GM18867 (cell line): ENCODE measurements at regions not wholly inside any gene's neighbourhood (a gene's known extent, or its start where the extent isn't known, plus 50 kb on each side); places are given as distances from the start of the nearest gene placed in this dataset.
"Not testable (repeated sequence)": the region's sequence is repeated elsewhere in the genome, so short reads cannot be mapped to it uniquely, and the experiment has no call there.

Source experiments
- ATAC-seq: cut with Tn5 transposase; IDR thresholded peaks from one replicate; pipeline ENCODE4 v1.9.1; 2021; ENCODE audit warnings: mild to moderate bottlenecking, moderate library complexity; ENCODE audit not compliant: unreplicated experiment

GRCh38 chr10:21296575-21297355 lies 228.7 kb downstream of the SKIDA1 start:
- ATAC-seq: no peak

GRCh38 chr10:21293518-21294356 lies 231.7 kb downstream of the SKIDA1 start:
- ATAC-seq: no peak

DNA sequence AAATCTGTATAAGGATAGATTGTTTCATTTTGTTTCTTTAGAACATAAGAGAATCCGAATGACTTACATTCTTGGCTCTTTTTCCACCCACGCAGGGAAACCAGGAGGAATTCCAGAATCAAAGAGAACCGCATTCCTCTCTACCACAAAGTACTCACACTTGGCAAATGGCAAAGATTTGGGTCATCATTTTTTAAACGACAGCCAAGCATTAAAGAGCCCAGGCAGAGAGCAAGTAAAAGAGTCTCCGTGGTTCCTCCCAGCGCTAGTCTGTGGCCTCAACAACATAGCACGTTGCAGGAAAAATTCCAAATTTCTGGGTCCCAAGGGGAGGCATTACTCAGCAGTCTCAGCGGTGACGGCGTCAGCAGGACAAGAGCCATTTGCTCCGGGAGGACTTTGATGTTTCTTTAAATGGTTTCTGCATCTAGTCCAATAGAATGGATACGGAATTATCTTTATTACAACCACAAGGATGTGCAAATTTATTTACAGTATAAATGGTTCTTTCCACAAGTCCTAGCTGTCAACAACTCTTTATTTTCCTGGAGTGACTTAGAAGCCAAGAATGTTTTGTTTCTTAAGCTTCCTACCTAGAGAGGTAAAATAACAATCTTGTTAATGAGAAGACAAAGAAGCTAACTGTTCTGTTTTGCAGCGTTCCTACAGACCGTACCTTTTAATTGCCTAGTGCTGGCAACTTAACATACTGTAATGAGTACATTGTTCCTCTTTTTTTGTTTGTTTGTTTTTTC lies 232.5 kb downstream of the SKIDA1 start:
- no peak for ATAC-seq

DNA sequence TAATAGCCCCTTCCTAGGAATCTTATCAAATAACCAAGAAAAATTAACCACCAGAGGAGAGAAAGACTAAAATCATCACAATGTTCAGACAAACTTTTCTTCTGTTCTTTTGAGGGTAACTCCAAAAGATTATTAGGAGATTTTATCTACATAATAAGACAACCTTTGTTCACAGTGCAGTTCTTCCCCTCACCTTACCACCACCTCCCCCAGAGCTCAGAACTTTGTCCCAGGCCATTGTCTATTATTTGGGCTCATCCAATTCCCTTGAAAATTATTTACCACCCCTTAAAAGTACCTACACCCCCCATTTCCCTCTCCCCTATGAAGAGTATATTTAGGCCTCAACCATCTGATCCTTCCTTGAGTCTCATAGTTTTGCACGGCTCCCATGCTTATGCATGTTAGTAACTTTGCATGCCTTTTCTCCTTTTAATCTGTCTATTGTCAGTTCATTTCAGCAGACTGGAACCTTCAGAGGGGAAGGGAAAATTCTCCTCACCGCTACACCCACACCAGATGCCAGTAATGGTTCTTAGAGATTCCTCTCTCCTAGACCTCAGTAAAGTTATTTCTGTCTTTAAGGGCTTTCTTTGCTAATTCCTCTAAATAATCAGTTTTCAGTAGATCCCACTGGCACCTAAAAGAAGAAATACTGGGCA lies 234.9 kb downstream of the SKIDA1 start:
- no peak for ATAC-seq

DNA sequence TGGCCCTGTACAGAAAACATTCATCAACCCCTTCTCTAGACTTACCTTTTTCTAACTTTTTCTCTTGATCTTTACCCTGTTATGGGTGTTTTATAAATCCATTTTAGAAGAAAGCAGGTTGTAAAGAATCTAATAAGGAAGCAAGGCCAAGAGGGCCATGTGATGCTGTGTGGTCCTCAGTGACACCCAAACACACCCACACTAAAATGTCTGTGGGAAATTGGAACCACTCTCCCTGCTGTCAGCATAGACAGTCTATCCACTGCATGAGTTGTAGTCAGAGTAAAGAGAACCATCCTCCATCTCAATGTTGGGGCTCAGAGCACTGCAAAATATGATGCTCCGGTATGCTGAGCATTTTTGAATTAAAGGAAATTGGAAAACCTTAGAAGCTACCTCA lies 235.5 kb downstream of the SKIDA1 start:
- ATAC-seq: no peak

DNA sequence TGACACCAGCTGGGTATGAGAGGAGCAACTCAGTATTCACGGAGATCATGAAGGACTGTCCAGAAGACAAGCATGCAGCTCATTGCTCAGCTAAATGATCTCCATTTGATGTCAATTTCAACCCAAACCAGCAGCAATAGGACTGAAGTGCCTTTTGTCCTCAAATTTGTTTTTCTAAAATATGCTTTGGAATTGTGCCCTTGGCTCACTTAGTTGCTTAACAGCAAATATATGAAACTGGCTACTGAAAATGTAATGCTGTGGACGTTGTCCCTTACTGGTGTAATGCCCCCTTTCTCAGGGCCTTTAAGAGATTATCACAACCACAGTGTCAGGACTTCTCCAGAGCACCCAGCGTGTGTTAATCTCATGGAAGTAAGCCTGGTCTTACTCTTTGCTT lies 236.2 kb downstream of the SKIDA1 start:
- ATAC-seq: no peak

GRCh38 chr10:21285742-21286331 lies 239.6 kb downstream of the SKIDA1 start:
- ATAC-seq: no peak

DNA sequence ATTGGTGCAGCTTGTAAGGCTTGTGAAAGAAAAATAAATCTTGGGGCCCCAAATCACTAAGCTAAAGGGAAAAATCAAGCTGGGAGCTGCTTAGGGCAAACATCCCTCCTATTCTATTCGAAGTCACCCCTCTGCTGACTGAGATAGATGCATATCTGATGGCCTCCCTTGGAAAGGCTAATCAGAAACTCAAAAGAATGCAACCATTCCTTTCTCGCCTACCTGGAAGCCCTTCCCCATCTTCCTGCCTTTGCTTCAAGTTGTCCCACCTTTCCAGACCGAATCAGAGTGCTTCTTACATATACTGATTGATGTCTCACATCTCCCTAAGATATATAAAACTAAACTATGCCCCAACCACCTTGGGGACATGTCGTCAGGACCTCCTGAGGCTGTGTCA lies 240.3 kb downstream of the SKIDA1 start:
- no peak for ATAC-seq

GRCh38 chr10:21284301-21284700 lies 241.2 kb downstream of the SKIDA1 start:
- no peak for ATAC-seq

GRCh38 chr10:21283053-21283452 lies 242.4 kb downstream of the SKIDA1 start:
- ATAC-seq: not testable (repeated sequence)

DNA sequence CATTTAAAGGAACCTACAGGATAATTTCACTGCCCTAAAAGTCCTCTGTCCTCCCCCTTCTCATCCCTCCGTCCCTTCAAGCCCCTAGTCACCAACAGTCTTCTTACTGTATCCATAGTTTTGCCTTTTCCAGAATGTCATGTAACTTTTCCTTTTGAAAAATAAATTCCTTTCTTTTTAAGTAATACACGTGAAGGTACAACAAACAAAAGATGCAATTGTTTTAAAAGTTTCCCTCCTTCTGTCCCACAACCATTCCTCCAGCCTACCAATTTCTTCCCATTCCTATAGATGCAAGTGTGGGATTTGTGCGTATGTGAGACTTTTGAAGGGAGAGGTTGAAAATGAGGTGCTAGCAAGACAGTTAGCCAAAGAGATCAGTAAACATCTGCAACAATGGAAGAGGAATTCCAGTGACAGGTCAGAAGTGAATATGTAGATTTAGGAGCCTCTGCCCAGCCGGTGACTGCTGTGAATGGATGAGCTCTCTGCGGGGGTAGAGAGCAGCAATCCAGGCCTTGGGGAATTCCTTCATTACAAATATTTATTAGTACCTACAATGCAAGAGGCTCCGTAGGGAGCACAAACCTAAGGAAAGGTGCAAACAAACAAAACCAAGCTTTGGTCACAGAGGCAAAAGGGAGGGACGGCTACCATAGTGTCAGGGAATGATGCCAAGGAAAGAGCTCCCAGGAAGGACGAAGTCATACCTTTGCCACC lies 243.6 kb downstream of the SKIDA1 start:
- no peak for ATAC-seq

DNA sequence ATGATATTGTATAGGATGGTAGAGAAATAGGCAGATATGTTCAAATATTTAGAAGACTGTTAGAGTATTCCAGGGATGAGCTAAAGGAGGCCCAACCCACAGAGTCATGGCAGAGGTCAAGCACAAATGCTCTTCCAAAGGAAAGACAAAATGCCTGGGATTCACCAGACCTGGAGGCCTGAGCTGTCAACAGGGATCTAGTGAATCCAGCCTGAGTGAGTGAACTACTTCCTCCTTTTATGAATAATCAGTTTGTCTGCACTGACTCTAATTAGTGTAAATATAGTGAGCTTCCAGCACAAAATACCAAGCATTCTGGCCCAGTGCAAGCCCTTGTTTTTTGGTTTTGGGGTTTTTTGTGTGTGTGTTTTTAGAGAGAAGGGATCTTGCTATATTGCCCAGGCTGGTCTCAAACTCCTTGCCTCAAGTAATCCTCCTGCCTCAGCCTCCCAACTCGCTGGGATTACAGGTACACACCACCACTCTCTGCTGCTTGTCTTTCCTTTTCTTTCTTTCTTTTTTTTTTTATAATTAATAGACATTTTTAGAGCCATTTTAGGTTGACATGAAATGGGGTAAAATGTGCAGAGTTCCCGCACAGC lies 244.4 kb downstream of the SKIDA1 start:
- no peak for ATAC-seq

GRCh38 chr10:21280037-21280436 lies 245.4 kb downstream of the SKIDA1 start:
- no peak for ATAC-seq

- ATAC-seq: no peak
Observed at GRCh38 chr10:21279217-21279575, 246.3 kb downstream of the SKIDA1 start.

DNA sequence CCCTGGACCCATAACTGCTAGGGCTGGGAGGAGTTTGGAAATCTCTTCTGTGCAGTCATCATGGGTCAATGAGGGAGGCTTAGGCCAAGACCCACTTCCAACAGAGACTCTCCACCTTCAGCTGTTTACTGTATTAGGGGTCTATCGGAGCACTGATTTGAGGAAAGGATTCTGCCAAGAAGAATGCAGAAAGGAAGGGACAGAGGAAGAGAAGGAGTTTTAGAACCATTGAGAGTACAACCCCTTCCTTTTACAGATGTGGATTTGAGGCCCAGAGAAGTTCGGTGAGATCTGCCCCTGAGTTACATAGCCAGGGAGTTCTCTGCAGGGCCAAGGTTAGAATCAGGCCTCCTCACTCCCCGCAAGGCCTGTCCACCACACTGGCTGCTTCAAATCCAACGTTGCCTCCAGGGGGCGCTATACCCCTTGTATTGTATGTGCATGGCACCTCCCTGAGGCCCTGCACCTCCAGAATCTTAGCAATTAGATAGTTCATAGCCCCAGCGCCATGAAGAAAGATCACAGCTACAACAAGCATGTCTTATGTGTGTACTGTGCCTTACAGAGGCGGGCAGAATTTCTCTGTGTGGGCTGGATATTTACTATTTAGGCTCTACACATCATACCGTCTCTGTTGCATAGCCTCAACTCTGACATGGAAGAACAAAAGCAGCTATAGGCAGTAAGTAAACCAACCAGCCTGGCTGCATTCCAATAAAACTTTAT lies 246.8 kb downstream of the SKIDA1 start:
- ATAC-seq: peak; percentile 93

DNA sequence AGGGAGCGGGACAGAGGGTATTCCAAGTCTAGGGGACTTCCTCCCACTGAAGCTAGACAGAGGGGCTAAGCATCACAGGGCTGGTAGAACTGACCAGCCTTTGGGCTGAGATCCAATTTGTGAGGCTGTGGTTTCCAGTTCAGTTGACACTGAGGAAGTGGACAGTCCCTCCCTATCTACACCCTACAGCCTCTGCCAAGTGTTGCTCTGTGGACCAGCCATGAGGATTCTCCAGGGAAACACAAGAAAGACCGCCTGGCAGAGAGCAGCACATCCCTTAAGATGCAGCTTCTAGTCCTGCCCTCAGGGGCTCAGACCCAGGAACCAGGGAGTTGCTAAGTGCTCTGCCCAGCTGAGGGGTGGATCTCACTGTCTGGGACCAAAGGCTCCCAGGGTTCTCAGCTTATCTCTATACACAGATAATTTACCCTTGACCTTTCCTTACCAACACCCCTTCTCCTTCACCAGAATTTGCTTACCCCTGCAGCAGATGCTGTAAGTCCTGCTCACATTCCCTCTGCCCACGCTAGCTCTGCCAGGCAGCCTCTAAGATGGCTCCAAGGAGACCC lies 252.0 kb downstream of the SKIDA1 start:
- no peak for ATAC-seq

GRCh38 chr10:21272643-21273399 lies 252.7 kb downstream of the SKIDA1 start:
- no peak for ATAC-seq

DNA sequence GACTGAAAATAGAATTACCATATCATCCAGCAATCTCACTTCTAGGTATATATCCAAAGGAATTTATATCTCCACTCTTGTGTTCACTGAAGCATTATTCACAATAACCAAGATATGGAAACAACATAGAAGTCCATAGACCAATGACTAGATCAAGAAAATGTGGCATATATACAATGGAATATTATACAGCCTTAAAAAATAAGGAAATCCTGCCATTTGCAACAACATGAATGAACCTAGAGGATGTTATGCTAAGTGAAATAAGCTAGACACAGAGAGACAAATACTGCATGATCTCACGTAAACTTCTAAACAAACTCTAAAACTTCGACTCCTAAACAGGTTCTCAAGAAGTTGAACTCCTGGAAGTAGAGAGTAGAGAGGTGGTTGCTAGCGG lies 254.5 kb downstream of the SKIDA1 start:
- no peak for ATAC-seq
